Breast epithelium (tissue), 3 donors: ENCODE measurements at regions not wholly inside any gene's neighbourhood (a gene's known extent, or its start where the extent isn't known, plus 50 kb on each side); places are given as distances from the start of the nearest gene placed in this dataset.

Source experiments
- CTCF ChIP-seq, 3 donors: fragments of 450-650 bp; IDR thresholded peaks; one replicate each; pipeline ENCODE4 v1.5.1; 2016 to 2017; ENCODE audit warnings: antibody characterized with exemption in 3 of 3, mild to moderate bottlenecking in 3 of 3, moderate library complexity in 3 of 3
- POLR2A ChIP-seq: fragments of 450-650 bp; IDR thresholded peaks from one replicate; pipeline ENCODE4 v1.6.1; 2016; ENCODE audit warnings: antibody characterized with exemption, mild to moderate bottlenecking, moderate library complexity

GRCh38 chr4:184528051-184528450 lies 53.7 kb upstream of the IRF2 start:
- no peak for TF ChIP-seq CTCF (IDR thresholded peaks at IDR 0.05)
- TF ChIP-seq POLR2A = no peak
